SK-N-SH (cell line): ENCODE measurements at regions not wholly inside any gene's neighbourhood (a gene's known extent, or its start where the extent isn't known, plus 50 kb on each side); places are given as distances from the start of the nearest gene placed in this dataset.

Experiments used
- CTCF ChIA-PET: fragments of 300-600, 350-600 bp; formaldehyde crosslinking; extraction: SDS; loops from one replicate; lab custom pipeline; 2021; lab: Yijun Ruan, JAX
- POLR2A ChIA-PET: fragments of 350-600 bp; sonication (Branson Sonifier 250); formaldehyde crosslinking; extraction: SDS; loops from one replicate; lab custom pipeline; 2020; ENCODE audit warnings: antibody characterized with exemption, inconsistent platforms; lab: Yijun Ruan, JAX
- DNase-seq: peaks from one replicate; pipeline ENCODE4 v3.0.0; 2012
- H2AFZ ChIP-seq: fragments of 200-600 bp; sonication (generic); 2 replicates; pipeline ENCODE4 v1.8.1; 2016; ENCODE audit warnings: antibody characterized with exemption, mild to moderate bottlenecking, low read depth
- H3F3A ChIP-seq: fragments of 200-600 bp; sonication (generic); replicated peaks from 2 replicates; pipeline ENCODE3; 2016; ENCODE audit warnings: antibody characterized with exemption, mild to moderate bottlenecking; ENCODE audit not compliant: insufficient read depth
- H3K27ac ChIP-seq, 2 experiments: fragments of 200-500 bp in 1 of 2; fragments of 200-600 bp in 1 of 2; sonication (Bioruptor generic) in 1 of 2; sonication (generic), shearing (Covaris generic) in 1 of 2; 2 replicates each; pipeline versions ENCODE4 v1.5.1 to v1.6.1; 2014 to 2016; ENCODE audit warnings: low read depth in 2 of 2, inconsistent platforms in 1 of 2, low read length in 1 of 2, mild to moderate bottlenecking in 1 of 2, mixed read lengths in 1 of 2
- H3K27me3 ChIP-seq: fragments of 200-600 bp; sonication (generic), shearing (Covaris generic); 2 replicates; pipeline ENCODE4 v1.6.1; 2016; ENCODE audit warnings: mixed run types; ENCODE audit not compliant: insufficient read depth
- H3K36me3 ChIP-seq, 2 experiments: fragments of 200-500 bp in 1 of 2; fragments of 200-600 bp in 1 of 2; sonication (Bioruptor generic) in 1 of 2; sonication (generic) in 1 of 2; replicated peaks in 1 of 2; 2 replicates each; pipeline versions ENCODE3 to v1.5.1; 2014 to 2016; ENCODE audit warnings: low read length in 1 of 2, mild to moderate bottlenecking in 1 of 2; ENCODE audit not compliant: insufficient read depth in 2 of 2, control insufficient read depth in 1 of 2
- H3K4me1 ChIP-seq, 2 experiments: fragments of 200-500 bp in 1 of 2; fragments of 200-600 bp in 1 of 2; sonication (Bioruptor generic) in 1 of 2; sonication (generic), shearing (Covaris generic) in 1 of 2; 2 replicates each; pipeline versions ENCODE4 v1.5.1 to v1.6.1; 2014 to 2016; ENCODE audit warnings: low read depth in 1 of 2, low read length in 1 of 2, mixed run types in 1 of 2; ENCODE audit not compliant: insufficient read depth in 2 of 2, control insufficient read depth in 1 of 2
- H3K4me2 ChIP-seq: fragments of 200-600 bp; sonication (generic), shearing (Covaris generic); 2 replicates; pipeline ENCODE4 v1.6.1; 2017; ENCODE audit warnings: mixed run types
- H3K4me3 ChIP-seq, 2 experiments: fragments of 200-500 bp in 1 of 2; fragments of 200-600 bp in 1 of 2; sonication (Bioruptor generic) in 1 of 2; sonication (generic), shearing (Covaris generic) in 1 of 2; 2 replicates each; pipeline versions ENCODE4 v1.5.1 to v1.8.1; 2014 to 2016; ENCODE audit warnings: low read depth in 2 of 2, inconsistent platforms in 1 of 2, low read length in 1 of 2, mild to moderate bottlenecking in 1 of 2, mixed read lengths in 1 of 2, moderate library complexity in 1 of 2
- H3K79me2 ChIP-seq: fragments of 200-600 bp; sonication (generic); 2 replicates; pipeline ENCODE4 v1.8.1; 2017; ENCODE audit warnings: mild to moderate bottlenecking; ENCODE audit not compliant: insufficient read depth
- H3K9ac ChIP-seq: fragments of 200-600 bp; sonication (generic); 2 replicates; pipeline ENCODE4 v1.6.1; 2017; ENCODE audit warnings: mixed run types
- H3K9me2 ChIP-seq: fragments of 200-600 bp; sonication (generic); 2 replicates; pipeline ENCODE4 v1.6.1; 2017; ENCODE audit warnings: mixed run types
- H3K9me3 ChIP-seq: fragments of 200-600 bp; sonication (generic); 2 replicates; pipeline ENCODE4 v1.6.1; 2017; ENCODE audit warnings: mixed run types, mild to moderate bottlenecking, moderate library complexity
- H4K20me1 ChIP-seq: fragments of 200-600 bp; sonication (generic); 2 replicates; pipeline ENCODE4 v1.6.1; 2017; ENCODE audit warnings: mild to moderate bottlenecking, mixed run types; ENCODE audit not compliant: insufficient read depth
- ELF1 ChIP-seq: IDR thresholded peaks from 2 replicates; pipeline ENCODE4 v1.4.0; 2012
- EP300 ChIP-seq, 2 experiments: IDR thresholded peaks; 2 replicates each; pipeline versions ENCODE4 v1.4.0 to v1.6.1; 2012; ENCODE audit warnings: borderline replicate concordance in 1 of 2, low read depth in 1 of 2, low read length in 1 of 2
- EZH2phosphoT487 ChIP-seq: fragments of 200-600 bp; sonication (generic); IDR thresholded peaks from 2 replicates; pipeline ENCODE4 v1.6.1; 2017; ENCODE audit warnings: low read depth, mixed run types, mild to moderate bottlenecking, antibody characterized with exemption, moderate library complexity, borderline replicate concordance
- FOSL2 ChIP-seq: IDR thresholded peaks from 2 replicates; pipeline ENCODE4 v1.4.0; 2012; ENCODE audit warnings: low read depth, mild to moderate bottlenecking, moderate library complexity, borderline replicate concordance
- FOXJ3 ChIP-seq: sonication (generic); formaldehyde crosslinking; IDR thresholded peaks from 2 replicates; pipeline ENCODE4 v1.5.1; 2020; ENCODE audit warnings: mild to moderate bottlenecking, missing genetic modification reagents
- GABPA ChIP-seq: IDR thresholded peaks from 2 replicates; pipeline ENCODE4 v1.4.0; 2012; ENCODE audit warnings: low read depth, mild to moderate bottlenecking
- IRF3 ChIP-seq: fragments of 150-350 bp; IDR thresholded peaks from 2 replicates; pipeline ENCODE4 v1.6.1; 2016; ENCODE audit warnings: mild to moderate bottlenecking, low read depth, low read length
- MXI1 ChIP-seq: IDR thresholded peaks from 2 replicates; pipeline ENCODE4 v1.6.1; 2012; ENCODE audit warnings: mild to moderate bottlenecking, low read depth, low read length, improper control_type of control experiment
- NRF1 ChIP-seq: IDR thresholded peaks from 2 replicates; pipeline ENCODE4 v1.6.1; 2012; ENCODE audit warnings: low read depth, mild to moderate bottlenecking, low read length
- RCOR1 ChIP-seq: fragments of 150-350 bp; IDR thresholded peaks from 2 replicates; pipeline ENCODE4 v1.6.1; 2017; ENCODE audit warnings: antibody characterized with exemption, low read length
- REST ChIP-seq: IDR thresholded peaks from 2 replicates; pipeline ENCODE4 v1.6.1; 2012; ENCODE audit warnings: mild to moderate bottlenecking, low read depth, low read length, moderate library complexity
- RXRA ChIP-seq: IDR thresholded peaks from 2 replicates; pipeline ENCODE4 v1.4.0; 2012; ENCODE audit warnings: low read depth, mild to moderate bottlenecking, borderline replicate concordance
- SIN3A ChIP-seq: IDR thresholded peaks from 2 replicates; pipeline ENCODE4 v1.6.1; 2012; ENCODE audit warnings: low read depth, mild to moderate bottlenecking, low read length, moderate library complexity, borderline replicate concordance
- TAF1 ChIP-seq: IDR thresholded peaks from 2 replicates; pipeline ENCODE4 v1.6.1; 2012; ENCODE audit warnings: low read depth, mild to moderate bottlenecking, low read length, moderate library complexity, borderline replicate concordance
- TCF12 ChIP-seq: IDR thresholded peaks from 2 replicates; pipeline ENCODE4 v1.4.0; 2012
- YY1 ChIP-seq: IDR thresholded peaks from 2 replicates; pipeline ENCODE4 v1.4.0; 2012; ENCODE audit warnings: low read depth, mild to moderate bottlenecking
- WGBS: methylation state at CpG from one replicate; pipeline ENCODE4 v1.1.6; 2017; ENCODE audit warnings: low lambda C conversion rate; 5-methylcytosine and 5-hydroxymethylcytosine counted together
- TF ChIP-seq, protein P1 (sequence below): IDR thresholded peaks from 2 replicates; pipeline ENCODE4 v1.4.0; 2012; ENCODE audit warnings: low read depth, borderline replicate concordance
- TF ChIP-seq, protein P2 (sequence below): fragments of 150-350 bp; IDR thresholded peaks from 2 replicates; pipeline ENCODE4 v1.6.1; 2017; ENCODE audit warnings: antibody characterized with exemption, low read length, low read depth, borderline replicate concordance

- no peak overlapping the region for H3K9ac ChIP-seq
- no peaks in the 10 kb centered on the region for H3K27me3 ChIP-seq
- H3K4me3 ChIP-seq: no peak overlapping the region
- H3K36me3 ChIP-seq: no peaks in the 10 kb centered on the region
- no peak for TF ChIP-seq NRF1
- TF ChIP-seq, protein P1, sequence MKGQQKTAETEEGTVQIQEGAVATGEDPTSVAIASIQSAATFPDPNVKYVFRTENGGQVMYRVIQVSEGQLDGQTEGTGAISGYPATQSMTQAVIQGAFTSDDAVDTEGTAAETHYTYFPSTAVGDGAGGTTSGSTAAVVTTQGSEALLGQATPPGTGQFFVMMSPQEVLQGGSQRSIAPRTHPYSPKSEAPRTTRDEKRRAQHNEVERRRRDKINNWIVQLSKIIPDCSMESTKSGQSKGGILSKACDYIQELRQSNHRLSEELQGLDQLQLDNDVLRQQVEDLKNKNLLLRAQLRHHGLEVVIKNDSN: no peak
- no peak for TF ChIP-seq ELF1
- no peak for TF ChIP-seq EP300 (IDR thresholded peaks at IDR 0.05; ENCODE audit: borderline replicate concordance in 1 of 2, low read depth in 1 of 2, low read length in 1 of 2)
- no peak for TF ChIP-seq RXRA
- TF ChIP-seq, all 33 proteins: peak for 0
- H3K79me2 ChIP-seq: no peaks in the 10 kb centered on the region
- no peaks in the 10 kb centered on the region for H3F3A ChIP-seq
- no peak overlapping the region for H3K27ac ChIP-seq
- 20% methylated on average over 3 of the region's 3 CpGs for WGBS
- no peak for DNase-seq
- H3K4me2 ChIP-seq: no peak overlapping the region
- H4K20me1 ChIP-seq: no peaks in the 10 kb centered on the region
- no peaks in the 10 kb centered on the region for H3K9me2 ChIP-seq
- H2AFZ ChIP-seq: no peak overlapping the region
- no peaks in the 10 kb centered on the region for H3K4me1 ChIP-seq
- ChIA-PET POLR2A (no interaction called here), CTCF (no interaction called here)
- H3K9me3 ChIP-seq: 0 out of 2 replicates have a peak, but pooled peaks cover 4% of the 10 kb centered on the region
These were observed 1047.6 kb downstream of the TLE4 start for GRCh38 chr9:80619356-80619755.

DNA sequence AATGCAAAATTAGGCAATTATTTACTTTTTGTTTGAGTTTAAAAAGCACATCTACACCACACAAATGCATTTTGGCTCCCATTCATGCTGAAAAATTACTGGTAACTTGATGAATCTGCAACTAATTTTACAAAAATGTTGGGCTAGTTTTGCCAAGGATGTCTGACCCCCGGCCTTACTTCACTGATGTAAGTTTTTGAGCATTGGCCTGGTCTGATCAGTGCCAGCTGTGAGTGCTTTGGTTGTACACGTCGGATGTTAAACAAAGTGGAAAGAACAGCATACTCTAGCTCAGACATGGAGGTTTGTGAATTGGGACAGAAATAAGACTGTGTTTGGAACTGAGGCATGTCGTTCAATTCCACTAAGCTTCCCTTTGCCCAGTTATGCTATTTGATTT is 1044.2 kb downstream of the TLE4 start:
- no peak overlapping the region for H2AFZ ChIP-seq
- 49% methylated on average over 4 of the region's 4 CpGs for WGBS
- no peaks in the 10 kb centered on the region for H4K20me1 ChIP-seq
- no peak overlapping the region for H3K27ac ChIP-seq
- no peaks in the 10 kb centered on the region for H3K36me3 ChIP-seq
- POLR2A ChIA-PET: no interaction called here
- H3K4me2 ChIP-seq: no peak overlapping the region
- no peak overlapping the region for H3K9ac ChIP-seq
- no peak for TF ChIP-seq RCOR1
- TF ChIP-seq, protein P2, sequence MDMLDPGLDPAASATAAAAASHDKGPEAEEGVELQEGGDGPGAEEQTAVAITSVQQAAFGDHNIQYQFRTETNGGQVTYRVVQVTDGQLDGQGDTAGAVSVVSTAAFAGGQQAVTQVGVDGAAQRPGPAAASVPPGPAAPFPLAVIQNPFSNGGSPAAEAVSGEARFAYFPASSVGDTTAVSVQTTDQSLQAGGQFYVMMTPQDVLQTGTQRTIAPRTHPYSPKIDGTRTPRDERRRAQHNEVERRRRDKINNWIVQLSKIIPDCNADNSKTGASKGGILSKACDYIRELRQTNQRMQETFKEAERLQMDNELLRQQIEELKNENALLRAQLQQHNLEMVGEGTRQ: no peak
- TF ChIP-seq, protein P1: no peak
- TF ChIP-seq EZH2phosphoT487: no peak
- no peak for TF ChIP-seq REST
- TF ChIP-seq EP300 (IDR thresholded peaks at IDR 0.05; ENCODE audit: borderline replicate concordance in 1 of 2, low read depth in 1 of 2, low read length in 1 of 2): no peak
- no peak for TF ChIP-seq TAF1
- TF ChIP-seq IRF3: no peak
- TF ChIP-seq RXRA: no peak
- TF ChIP-seq MXI1: no peak
- no peak for TF ChIP-seq FOSL2
- TF ChIP-seq YY1: no peak
- TF ChIP-seq SIN3A: no peak
- TF ChIP-seq FOXJ3 (CRISPR knock-in tag): no peak
- TF ChIP-seq TCF12: no peak
- no peak for TF ChIP-seq GABPA
- H3K79me2 ChIP-seq: no peaks in the 10 kb centered on the region
- H3K27me3 ChIP-seq: no peaks in the 10 kb centered on the region
- no peaks in the 10 kb centered on the region for H3F3A ChIP-seq
- no peak for DNase-seq
- no peaks in the 10 kb centered on the region for H3K4me1 ChIP-seq
- no peaks in the 10 kb centered on the region for H3K9me2 ChIP-seq
- H3K4me3 ChIP-seq: no peak overlapping the region
- H3K9me3 ChIP-seq: 0 out of 2 replicates have a peak, but pooled peaks cover 4% of the 10 kb centered on the region
- CTCF ChIA-PET: no interaction called here
